ENCODE measurements at regions not wholly inside any gene's neighbourhood (a gene's known extent, or its start where the extent isn't known, plus 50 kb on each side); places are given as distances from the start of the nearest gene placed in this dataset.

DNA sequence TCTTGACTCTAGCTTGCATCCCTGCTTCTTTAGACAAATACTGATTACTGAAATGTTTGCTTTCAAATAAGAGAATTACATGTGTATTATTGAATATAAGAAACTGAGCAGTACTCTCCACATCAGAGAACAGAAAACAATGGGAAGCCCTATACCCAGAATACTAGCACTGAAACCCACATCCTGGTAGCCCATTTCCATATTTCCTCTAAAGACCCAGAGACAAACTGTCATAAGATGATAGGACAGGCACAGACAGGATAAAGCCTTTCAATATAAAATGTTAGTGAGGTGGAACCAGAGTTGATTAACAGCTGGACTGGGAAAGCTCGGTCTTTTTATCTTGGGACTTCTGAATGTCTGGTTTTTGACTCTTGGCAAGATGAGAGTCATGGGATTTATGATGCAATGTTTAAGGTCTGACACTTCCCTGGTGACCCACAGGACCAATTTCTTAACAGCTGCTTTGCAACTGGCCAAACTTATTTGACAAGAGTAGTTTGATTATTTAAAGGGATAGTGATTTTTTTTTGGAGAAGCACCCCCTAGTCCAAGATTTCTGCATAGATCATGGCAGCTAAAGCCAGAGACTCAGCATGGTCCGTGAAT lies 166.9 kb upstream of the ATXN7L3B start:
- TF ChIP-seq, protein P1, sequence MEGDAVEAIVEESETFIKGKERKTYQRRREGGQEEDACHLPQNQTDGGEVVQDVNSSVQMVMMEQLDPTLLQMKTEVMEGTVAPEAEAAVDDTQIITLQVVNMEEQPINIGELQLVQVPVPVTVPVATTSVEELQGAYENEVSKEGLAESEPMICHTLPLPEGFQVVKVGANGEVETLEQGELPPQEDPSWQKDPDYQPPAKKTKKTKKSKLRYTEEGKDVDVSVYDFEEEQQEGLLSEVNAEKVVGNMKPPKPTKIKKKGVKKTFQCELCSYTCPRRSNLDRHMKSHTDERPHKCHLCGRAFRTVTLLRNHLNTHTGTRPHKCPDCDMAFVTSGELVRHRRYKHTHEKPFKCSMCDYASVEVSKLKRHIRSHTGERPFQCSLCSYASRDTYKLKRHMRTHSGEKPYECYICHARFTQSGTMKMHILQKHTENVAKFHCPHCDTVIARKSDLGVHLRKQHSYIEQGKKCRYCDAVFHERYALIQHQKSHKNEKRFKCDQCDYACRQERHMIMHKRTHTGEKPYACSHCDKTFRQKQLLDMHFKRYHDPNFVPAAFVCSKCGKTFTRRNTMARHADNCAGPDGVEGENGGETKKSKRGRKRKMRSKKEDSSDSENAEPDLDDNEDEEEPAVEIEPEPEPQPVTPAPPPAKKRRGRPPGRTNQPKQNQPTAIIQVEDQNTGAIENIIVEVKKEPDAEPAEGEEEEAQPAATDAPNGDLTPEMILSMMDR (optimal IDR thresholded peaks at IDR 0.05 in 1 of 3, IDR thresholded peaks at IDR 0.05 in 1 of 3, conservative IDR thresholded peaks at IDR 0.05 in 1 of 3; ENCODE audit: extremely low read depth in 1 of 3, insufficient read depth in 2 of 3, low read length in 3 of 3): no peak
- TF ChIP-seq EZH2 (IDR thresholded peaks at IDR 0.05; ENCODE audit: low read length): no peak

Measured in keratinocyte (primary cell).